Fibroblast of lung (primary cell): ENCODE measurements at regions not wholly inside any gene's neighbourhood (a gene's known extent, or its start where the extent isn't known, plus 50 kb on each side); places are given as distances from the start of the nearest gene placed in this dataset.
A peak's percentile ranks its signal among the peaks of the same experiment; 100 is the strongest.
"Not testable (repeated sequence)": the region's sequence is repeated elsewhere in the genome, so short reads cannot be mapped to it uniquely, and the experiment has no call there.

Experiments
- DNase-seq, 2 donors: peaks; one replicate each; pipeline versions ENCODE4 v3.0.0 to v3.0.0-alpha.2; 2010; ENCODE audit warnings: low read depth in 2 of 2
- H2AFZ ChIP-seq: 2 replicates; pipeline ENCODE4 v1.5.1; 2012; ENCODE audit warnings: low read length, control low read depth, inconsistent platforms
- H3K27ac ChIP-seq: 2 replicates; pipeline ENCODE4 v1.5.1; 2011; ENCODE audit warnings: low read length, control low read depth; ENCODE audit not compliant: insufficient read depth
- H3K27me3 ChIP-seq: 2 replicates; pipeline ENCODE4 v1.5.1; 2011; ENCODE audit warnings: mild to moderate bottlenecking, low read length; ENCODE audit not compliant: control insufficient read depth, insufficient read depth
- H3K36me3 ChIP-seq: 2 replicates; pipeline ENCODE4 v1.5.1; 2011; ENCODE audit warnings: low read length; ENCODE audit not compliant: control insufficient read depth, insufficient read depth
- H3K4me1 ChIP-seq: 2 replicates; pipeline ENCODE4 v1.5.1; 2011; ENCODE audit warnings: low read length; ENCODE audit not compliant: control insufficient read depth, insufficient read depth; ENCODE audit errors: extremely low read depth
- H3K4me2 ChIP-seq: 2 replicates; pipeline ENCODE4 v1.5.1; 2011; ENCODE audit warnings: low read length, control low read depth; ENCODE audit not compliant: insufficient read depth; ENCODE audit errors: extremely low read depth
- H3K4me3 ChIP-seq, 4 experiments: fragments of 200-600 bp in 1 of 4; sonication (generic) in 1 of 4; replicated peaks in 1 of 4; 2 replicates each; pipeline ENCODE4 v1.5.1; 2011 to 2016; ENCODE audit warnings: low read length in 4 of 4, low read depth in 3 of 4, mild to moderate bottlenecking in 3 of 4, control low read depth in 2 of 4, inconsistent platforms in 1 of 4, mixed read lengths in 1 of 4; ENCODE audit not compliant: insufficient read depth in 1 of 4; ENCODE audit errors: control extremely low read depth in 1 of 4
- H3K79me2 ChIP-seq: 2 replicates; pipeline ENCODE4 v1.5.1; 2012; ENCODE audit warnings: mild to moderate bottlenecking, low read length, inconsistent platforms; ENCODE audit not compliant: control insufficient read depth, insufficient read depth
- H3K9ac ChIP-seq: 2 replicates; pipeline ENCODE4 v1.5.1; 2011; ENCODE audit warnings: mild to moderate bottlenecking, low read length, control low read depth; ENCODE audit not compliant: insufficient read depth
- H3K9me3 ChIP-seq: 2 replicates; pipeline ENCODE4 v1.5.1; 2012; ENCODE audit warnings: low read depth, low read length; ENCODE audit not compliant: control insufficient read depth, insufficient read depth
- H4K20me1 ChIP-seq: 2 replicates; pipeline ENCODE4 v1.5.1; 2011; ENCODE audit warnings: low read length; ENCODE audit not compliant: control insufficient read depth, insufficient read depth; ENCODE audit errors: extremely low read depth
- EZH2 ChIP-seq: IDR thresholded peaks from 2 replicates; pipeline ENCODE4 v1.5.1; 2012; ENCODE audit warnings: low read length, control low read depth, mild to moderate bottlenecking; ENCODE audit errors: missing control alignments
- TF ChIP-seq, protein P1 (sequence below), 2 donors: IDR thresholded peaks in 1 of 2; conservative IDR thresholded peaks in 1 of 2; 1 replicate in 1 of 2; 2 replicates in 1 of 2; pipeline ENCODE4 v1.5.1; 2011 to 2012; ENCODE audit warnings: low read length in 2 of 2, control low read depth in 1 of 2, inconsistent platforms in 1 of 2, low read depth in 1 of 2, mild to moderate bottlenecking in 1 of 2

DNA sequence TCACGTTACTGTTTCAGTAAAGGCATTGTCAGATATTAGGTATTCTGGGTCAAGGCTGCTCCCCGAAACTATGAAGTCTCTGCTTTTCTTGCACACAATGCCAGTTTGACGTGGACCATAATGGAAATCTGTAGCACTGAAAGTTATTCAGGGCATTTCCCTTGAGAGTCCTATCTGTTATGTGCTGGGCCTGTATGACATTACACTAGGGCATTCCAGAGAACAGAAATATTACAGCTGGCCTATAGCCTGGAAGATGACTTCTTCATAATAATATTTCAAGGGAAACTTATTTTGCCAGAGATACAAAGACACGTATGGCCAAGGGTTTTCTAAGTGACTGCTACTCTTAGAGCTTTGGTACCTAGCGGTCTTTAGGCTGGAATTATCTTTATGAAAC, 613.6 kb upstream of the CBLB start:
- Histone ChIP-seq H3K4me1 (no peaks in the 10 kb centered on the region), H3K79me2 (no peaks in the 10 kb centered on the region), H3K9me3 (no peaks in the 10 kb centered on the region), H3K4me3 (no peak overlapping the region), H3K27ac (no peak overlapping the region), H3K4me2 (no peak overlapping the region), H3K27me3 (no peaks in the 10 kb centered on the region), H3K36me3 (no peaks in the 10 kb centered on the region), H2AFZ (no peak overlapping the region), H4K20me1 (no peaks in the 10 kb centered on the region), H3K9ac (no peak overlapping the region)
- DNase-seq, result peak in 1 of 2 donors; percentile 20
- no peak for TF ChIP-seq EZH2
- TF ChIP-seq, protein P1, sequence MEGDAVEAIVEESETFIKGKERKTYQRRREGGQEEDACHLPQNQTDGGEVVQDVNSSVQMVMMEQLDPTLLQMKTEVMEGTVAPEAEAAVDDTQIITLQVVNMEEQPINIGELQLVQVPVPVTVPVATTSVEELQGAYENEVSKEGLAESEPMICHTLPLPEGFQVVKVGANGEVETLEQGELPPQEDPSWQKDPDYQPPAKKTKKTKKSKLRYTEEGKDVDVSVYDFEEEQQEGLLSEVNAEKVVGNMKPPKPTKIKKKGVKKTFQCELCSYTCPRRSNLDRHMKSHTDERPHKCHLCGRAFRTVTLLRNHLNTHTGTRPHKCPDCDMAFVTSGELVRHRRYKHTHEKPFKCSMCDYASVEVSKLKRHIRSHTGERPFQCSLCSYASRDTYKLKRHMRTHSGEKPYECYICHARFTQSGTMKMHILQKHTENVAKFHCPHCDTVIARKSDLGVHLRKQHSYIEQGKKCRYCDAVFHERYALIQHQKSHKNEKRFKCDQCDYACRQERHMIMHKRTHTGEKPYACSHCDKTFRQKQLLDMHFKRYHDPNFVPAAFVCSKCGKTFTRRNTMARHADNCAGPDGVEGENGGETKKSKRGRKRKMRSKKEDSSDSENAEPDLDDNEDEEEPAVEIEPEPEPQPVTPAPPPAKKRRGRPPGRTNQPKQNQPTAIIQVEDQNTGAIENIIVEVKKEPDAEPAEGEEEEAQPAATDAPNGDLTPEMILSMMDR (conservative IDR thresholded peaks at IDR 0.05 in 1 of 2, IDR thresholded peaks at IDR 0.05 in 1 of 2; ENCODE audit: low read depth in 1 of 2, low read length in 2 of 2), result no peak

DNA sequence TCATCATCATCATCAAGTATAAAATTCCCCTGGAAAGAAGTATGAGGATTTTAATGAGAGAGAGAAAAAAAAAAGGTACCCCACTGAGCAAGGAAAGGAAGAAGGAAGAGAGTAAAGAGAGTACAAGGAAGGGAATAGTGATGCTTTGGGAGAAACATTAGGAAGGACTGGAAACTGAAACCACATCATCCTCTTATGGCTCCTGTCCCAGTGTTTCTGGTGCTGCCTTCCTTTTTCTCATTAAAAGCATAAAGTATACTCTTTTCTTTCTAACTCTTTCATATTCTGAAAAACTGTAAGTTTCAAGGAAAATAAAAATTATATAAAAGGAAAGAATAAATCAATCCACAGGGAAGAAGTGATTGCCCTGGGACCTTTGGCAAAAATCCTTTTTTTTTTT, 616.4 kb upstream of the CBLB start:
- no peak overlapping the region for H3K4me2 ChIP-seq
- no peaks in the 10 kb centered on the region for H3K27me3 ChIP-seq
- H2AFZ ChIP-seq, result no peak overlapping the region
- no peak for DNase-seq
- H3K79me2 ChIP-seq, result no peaks in the 10 kb centered on the region
- H3K36me3 ChIP-seq, result no peaks in the 10 kb centered on the region
- no peaks in the 10 kb centered on the region for H3K9me3 ChIP-seq
- no peak overlapping the region for H3K4me3 ChIP-seq
- TF ChIP-seq, protein P1 (conservative IDR thresholded peaks at IDR 0.05 in 1 of 2, IDR thresholded peaks at IDR 0.05 in 1 of 2; ENCODE audit: low read depth in 1 of 2, low read length in 2 of 2), result no peak
- no peak for TF ChIP-seq EZH2
- H4K20me1 ChIP-seq, result no peaks in the 10 kb centered on the region
- no peak overlapping the region for H3K9ac ChIP-seq
- no peaks in the 10 kb centered on the region for H3K4me1 ChIP-seq
- H3K27ac ChIP-seq, result no peak overlapping the region

DNA sequence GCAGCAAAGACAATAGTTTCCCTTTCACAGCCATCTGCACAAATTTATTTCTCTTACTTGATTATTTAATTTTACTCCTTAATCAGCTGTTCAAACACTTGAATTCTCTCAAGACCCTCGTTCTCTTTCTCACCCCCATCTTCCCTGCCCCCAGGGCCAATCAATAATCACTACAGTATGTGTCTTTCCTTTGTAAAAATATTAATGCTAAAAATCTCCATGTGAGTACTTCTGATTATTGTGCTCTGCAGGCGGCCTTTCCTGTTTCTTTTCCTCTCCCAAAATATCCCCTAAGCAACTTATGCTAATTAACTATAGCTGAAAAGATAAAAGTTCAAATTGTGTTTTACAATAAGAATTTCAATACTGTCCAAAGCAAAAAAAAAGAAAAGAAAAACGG, 617.0 kb upstream of the CBLB start:
- H3K4me2 ChIP-seq, result no peak overlapping the region
- no peaks in the 10 kb centered on the region for H3K27me3 ChIP-seq
- no peaks in the 10 kb centered on the region for H3K4me1 ChIP-seq
- no peak overlapping the region for H3K4me3 ChIP-seq
- no peaks in the 10 kb centered on the region for H3K9me3 ChIP-seq
- no peak overlapping the region for H3K27ac ChIP-seq
- H4K20me1 ChIP-seq, result no peaks in the 10 kb centered on the region
- H3K79me2 ChIP-seq, result no peaks in the 10 kb centered on the region
- no peak for DNase-seq
- H3K9ac ChIP-seq, result no peak overlapping the region
- no peak overlapping the region for H2AFZ ChIP-seq
- no peaks in the 10 kb centered on the region for H3K36me3 ChIP-seq
- TF ChIP-seq, protein P1 (conservative IDR thresholded peaks at IDR 0.05 in 1 of 2, IDR thresholded peaks at IDR 0.05 in 1 of 2; ENCODE audit: low read depth in 1 of 2, low read length in 2 of 2), result no peak
- TF ChIP-seq EZH2, result no peak

DNA sequence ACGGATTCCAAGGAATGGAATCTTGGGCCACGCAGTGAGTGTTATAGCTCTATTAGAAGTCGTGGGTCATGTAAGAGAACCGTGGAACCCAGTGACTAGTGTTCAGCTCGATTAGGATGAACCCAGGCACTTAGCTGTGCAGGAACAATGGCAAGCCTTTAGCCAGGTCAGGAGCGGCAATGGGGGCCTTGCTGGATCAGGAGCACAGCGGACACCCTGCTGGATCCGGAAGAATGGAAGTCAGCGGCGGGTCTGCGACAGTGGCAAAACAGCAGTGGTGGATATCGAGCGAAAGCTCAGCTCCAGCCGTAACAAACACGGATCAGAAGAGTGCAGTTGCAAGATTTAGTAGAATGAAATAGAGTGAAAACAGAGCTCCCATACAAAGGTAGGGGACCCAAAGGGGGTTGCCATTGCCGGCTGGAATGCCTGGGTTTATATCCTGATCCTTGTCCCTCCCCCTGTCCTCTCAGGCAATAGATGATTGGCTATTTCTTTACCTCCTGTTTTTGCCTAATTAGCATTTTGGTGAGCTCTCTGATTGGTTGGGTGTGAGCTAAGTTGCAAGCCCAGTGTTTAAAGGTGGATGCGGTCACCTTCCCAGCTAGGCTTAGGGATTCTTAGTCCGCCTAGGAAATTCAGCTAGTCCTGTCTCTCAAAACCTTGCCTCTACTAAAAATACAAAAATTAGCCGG, 618.3 kb upstream of the CBLB start:
- not testable (repeated sequence) for H3K4me1 ChIP-seq, H3K4me3 ChIP-seq, H3K9me3 ChIP-seq, H3K27ac ChIP-seq, H3K36me3 ChIP-seq, DNase-seq, H3K9ac ChIP-seq, H2AFZ ChIP-seq, H3K79me2 ChIP-seq, H3K27me3 ChIP-seq, H4K20me1 ChIP-seq, H3K4me2 ChIP-seq
